Heart left ventricle (tissue), 13 donors: ENCODE measurements at regions not wholly inside any gene's neighbourhood (a gene's known extent, or its start where the extent isn't known, plus 50 kb on each side); places are given as distances from the start of the nearest gene placed in this dataset.

Experiments used
- POLR2A ChIP-seq, 2 donors: fragments of 450-650 bp; IDR thresholded peaks; one replicate each; pipeline ENCODE4 v1.6.1; 2017; ENCODE audit warnings: antibody characterized with exemption in 2 of 2, mild to moderate bottlenecking in 2 of 2, moderate library complexity in 2 of 2
- TF ChIP-seq, protein P1 (sequence below), 12 donors: fragments of 200-600 bp; sonication (generic) in 4 of 12; IDR thresholded peaks; one replicate each; pipeline versions ENCODE4 v1.5.0 to v1.8.0; 2018 to 2022; ENCODE audit warnings: antibody characterized with exemption in 12 of 12, mild to moderate bottlenecking in 5 of 12
- donor health status: ischemic (EF 13 %, LVEDD 7.1; RV severe dilation, severe dysfunction).
- donor health status: DM: no; HTN: yes; CAD: no.
- donor health status: DM: no; HTN: no; CAD: no.
- donor health status: ischemic (EF 25% LVEDD 6.9; RV normal size, moderate dysfunction).
- donor health status: ischemic (EF 25% LVEDD 5.7; RV mildly dilated, moderate dysfunction).
- donor health status: ischemic (EF 35%, LVEDD 5.7; RV mildly dilated, moderate dysfunction).
- donor health status: nonischemic (EF 11% LVEDD 7.7; RV severe dilation, severe dysfunction).
- donor health status: DM: yes; HTN: yes; CAD: no.
- donor health status: PGD.
- donor health status: ischemic (EF 29% LVEDD 5.4; RV normal size, mild dysfunction).
- donor health status: nonischemic (EF 23%, LVEDD 6.1; RV moderate dilation, normal function).

GRCh38 chr1:96550061-96550460 is 171.5 kb upstream of the PTBP2 start:
- TF ChIP-seq, protein P1, sequence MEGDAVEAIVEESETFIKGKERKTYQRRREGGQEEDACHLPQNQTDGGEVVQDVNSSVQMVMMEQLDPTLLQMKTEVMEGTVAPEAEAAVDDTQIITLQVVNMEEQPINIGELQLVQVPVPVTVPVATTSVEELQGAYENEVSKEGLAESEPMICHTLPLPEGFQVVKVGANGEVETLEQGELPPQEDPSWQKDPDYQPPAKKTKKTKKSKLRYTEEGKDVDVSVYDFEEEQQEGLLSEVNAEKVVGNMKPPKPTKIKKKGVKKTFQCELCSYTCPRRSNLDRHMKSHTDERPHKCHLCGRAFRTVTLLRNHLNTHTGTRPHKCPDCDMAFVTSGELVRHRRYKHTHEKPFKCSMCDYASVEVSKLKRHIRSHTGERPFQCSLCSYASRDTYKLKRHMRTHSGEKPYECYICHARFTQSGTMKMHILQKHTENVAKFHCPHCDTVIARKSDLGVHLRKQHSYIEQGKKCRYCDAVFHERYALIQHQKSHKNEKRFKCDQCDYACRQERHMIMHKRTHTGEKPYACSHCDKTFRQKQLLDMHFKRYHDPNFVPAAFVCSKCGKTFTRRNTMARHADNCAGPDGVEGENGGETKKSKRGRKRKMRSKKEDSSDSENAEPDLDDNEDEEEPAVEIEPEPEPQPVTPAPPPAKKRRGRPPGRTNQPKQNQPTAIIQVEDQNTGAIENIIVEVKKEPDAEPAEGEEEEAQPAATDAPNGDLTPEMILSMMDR (IDR thresholded peaks at IDR 0.05) = no peak
- no peak for TF ChIP-seq POLR2A (IDR thresholded peaks at IDR 0.05)
